Activated T-cell treated with anti-CD3 and anti-CD28 coated beads for 4 hours (primary cell): ENCODE measurements at regions not wholly inside any gene's neighbourhood (a gene's known extent, or its start where the extent isn't known, plus 50 kb on each side); places are given as distances from the start of the nearest gene placed in this dataset.
A peak's percentile ranks its signal among the peaks of the same experiment; 100 is the strongest.

Experiments
- DNase-seq: peaks from one replicate; pipeline ENCODE4 v3.0.0-alpha.2; 2020

GRCh38 chr13:22014469-22014868 is 343.6 kb downstream of the FGF9 start:
- DNase-seq: no peak

GRCh38 chr13:22017226-22017625 is 346.4 kb downstream of the FGF9 start:
- DNase-seq: no peak

GRCh38 chr13:22018076-22018835 is 347.4 kb downstream of the FGF9 start:
- no peak for DNase-seq

GRCh38 chr13:22018836-22019210 is 347.9 kb downstream of the FGF9 start:
- no peak for DNase-seq

- DNase-seq: no peak
Observed at GRCh38 chr13:22024381-22024994, 353.6 kb downstream of the FGF9 start.

- DNase-seq: no peak
Observed at GRCh38 chr13:22027566-22027965, 356.7 kb downstream of the FGF9 start.

- no peak for DNase-seq
Observed at GRCh38 chr13:22028831-22029230, 358.0 kb downstream of the FGF9 start.

- no peak for DNase-seq
Observed at GRCh38 chr13:22030321-22030720, 359.4 kb downstream of the FGF9 start.

GRCh38 chr13:22031702-22032286 is 360.9 kb downstream of the FGF9 start:
- no peak for DNase-seq

GRCh38 chr13:22032905-22033304 is 362.0 kb downstream of the FGF9 start:
- no peak for DNase-seq

- DNase-seq: no peak
Observed at GRCh38 chr13:22039961-22040360, 369.1 kb downstream of the FGF9 start.

GRCh38 chr13:22040810-22041364 is 370.0 kb downstream of the FGF9 start:
- DNase-seq: no peak

- DNase-seq: no peak
Observed at GRCh38 chr13:22041741-22042140, 370.9 kb downstream of the FGF9 start.

GRCh38 chr13:22047082-22047784 is 376.4 kb downstream of the FGF9 start:
- no peak for DNase-seq

- DNase-seq: no peak
Observed at GRCh38 chr13:22047785-22048104, 376.9 kb downstream of the FGF9 start.

GRCh38 chr13:22049384-22049783 is 378.5 kb downstream of the FGF9 start:
- DNase-seq: no peak

GRCh38 chr13:22050951-22051563 is 380.2 kb downstream of the FGF9 start:
- DNase-seq: no peak

- no peak for DNase-seq
Observed at GRCh38 chr13:22053053-22053452, 382.2 kb downstream of the FGF9 start.

GRCh38 chr13:22055259-22055658 is 384.4 kb downstream of the FGF9 start:
- DNase-seq: no peak

GRCh38 chr13:22060187-22060586 is 389.3 kb downstream of the FGF9 start:
- DNase-seq: no peak

- peak; percentile 55 for DNase-seq
Observed at GRCh38 chr13:22061371-22061805, 390.5 kb downstream of the FGF9 start.

- no peak for DNase-seq
Observed at GRCh38 chr13:22061806-22062391, 391.0 kb downstream of the FGF9 start.
